Lower leg skin (tissue), 3 donors: ENCODE measurements at regions not wholly inside any gene's neighbourhood (a gene's known extent, or its start where the extent isn't known, plus 50 kb on each side); places are given as distances from the start of the nearest gene placed in this dataset.

ENCODE experiments used
- POLR2A ChIP-seq, 2 donors: fragments of 450-650 bp; IDR thresholded peaks; one replicate each; pipeline ENCODE4 v1.6.1; 2016 to 2017; ENCODE audit warnings: antibody characterized with exemption in 2 of 2, mild to moderate bottlenecking in 1 of 2, moderate library complexity in 1 of 2
- TF ChIP-seq, protein P1 (sequence below), 3 donors: fragments of 450-650 bp; IDR thresholded peaks; one replicate each; pipeline ENCODE4 v1.5.1; 2016; ENCODE audit warnings: antibody characterized with exemption in 3 of 3, mild to moderate bottlenecking in 3 of 3, moderate library complexity in 2 of 3

DNA sequence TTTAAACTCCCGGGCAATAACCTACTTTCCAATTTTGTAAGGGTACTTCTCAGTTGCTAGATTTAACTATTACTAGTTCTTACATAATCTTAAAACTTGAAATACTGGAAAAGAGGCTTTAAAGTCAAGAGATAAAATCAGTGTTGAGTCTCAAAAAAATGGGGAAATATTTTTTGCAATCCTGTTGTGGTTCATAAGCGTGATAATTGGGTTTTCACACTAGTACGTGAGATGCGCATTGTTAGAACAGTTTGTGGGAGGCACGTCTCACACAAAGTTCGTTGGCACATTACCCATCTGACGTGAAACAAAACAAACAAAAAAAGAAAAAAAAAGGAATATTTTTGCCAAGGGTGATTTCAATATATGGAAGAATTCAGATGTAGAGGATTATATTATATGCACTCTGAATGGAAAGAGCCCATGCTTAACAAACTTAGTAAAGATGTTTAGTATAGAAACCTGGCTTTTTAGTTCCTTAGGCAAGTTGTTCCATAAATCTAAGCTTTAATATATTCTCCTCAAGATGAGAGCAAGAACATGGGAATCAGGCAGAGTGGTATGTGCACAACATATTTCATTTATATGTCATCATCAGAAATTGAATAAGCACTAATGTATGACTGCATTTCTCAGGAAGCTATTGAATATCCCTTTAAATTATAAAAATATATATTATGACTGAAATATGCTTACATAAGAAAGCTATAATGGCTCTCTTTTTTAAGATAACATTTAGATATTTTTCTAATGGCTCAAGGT lies 73.9 kb upstream of the TNFSF4 start:
- TF ChIP-seq, protein P1, sequence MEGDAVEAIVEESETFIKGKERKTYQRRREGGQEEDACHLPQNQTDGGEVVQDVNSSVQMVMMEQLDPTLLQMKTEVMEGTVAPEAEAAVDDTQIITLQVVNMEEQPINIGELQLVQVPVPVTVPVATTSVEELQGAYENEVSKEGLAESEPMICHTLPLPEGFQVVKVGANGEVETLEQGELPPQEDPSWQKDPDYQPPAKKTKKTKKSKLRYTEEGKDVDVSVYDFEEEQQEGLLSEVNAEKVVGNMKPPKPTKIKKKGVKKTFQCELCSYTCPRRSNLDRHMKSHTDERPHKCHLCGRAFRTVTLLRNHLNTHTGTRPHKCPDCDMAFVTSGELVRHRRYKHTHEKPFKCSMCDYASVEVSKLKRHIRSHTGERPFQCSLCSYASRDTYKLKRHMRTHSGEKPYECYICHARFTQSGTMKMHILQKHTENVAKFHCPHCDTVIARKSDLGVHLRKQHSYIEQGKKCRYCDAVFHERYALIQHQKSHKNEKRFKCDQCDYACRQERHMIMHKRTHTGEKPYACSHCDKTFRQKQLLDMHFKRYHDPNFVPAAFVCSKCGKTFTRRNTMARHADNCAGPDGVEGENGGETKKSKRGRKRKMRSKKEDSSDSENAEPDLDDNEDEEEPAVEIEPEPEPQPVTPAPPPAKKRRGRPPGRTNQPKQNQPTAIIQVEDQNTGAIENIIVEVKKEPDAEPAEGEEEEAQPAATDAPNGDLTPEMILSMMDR (IDR thresholded peaks at IDR 0.05), result no peak
- TF ChIP-seq POLR2A (IDR thresholded peaks at IDR 0.05), result no peak
